8988T (cell line): ENCODE measurements at regions not wholly inside any gene's neighbourhood (a gene's known extent, or its start where the extent isn't known, plus 50 kb on each side); places are given as distances from the start of the nearest gene placed in this dataset.
A peak's percentile ranks its signal among the peaks of the same experiment; 100 is the strongest.

Source experiments
- DNase-seq: peaks from one replicate; pipeline ENCODE4 v3.0.0; 2011

GRCh38 chr1:25055324-25055780 lies 125.3 kb upstream of the RUNX3 start:
- no peak for DNase-seq

DNA sequence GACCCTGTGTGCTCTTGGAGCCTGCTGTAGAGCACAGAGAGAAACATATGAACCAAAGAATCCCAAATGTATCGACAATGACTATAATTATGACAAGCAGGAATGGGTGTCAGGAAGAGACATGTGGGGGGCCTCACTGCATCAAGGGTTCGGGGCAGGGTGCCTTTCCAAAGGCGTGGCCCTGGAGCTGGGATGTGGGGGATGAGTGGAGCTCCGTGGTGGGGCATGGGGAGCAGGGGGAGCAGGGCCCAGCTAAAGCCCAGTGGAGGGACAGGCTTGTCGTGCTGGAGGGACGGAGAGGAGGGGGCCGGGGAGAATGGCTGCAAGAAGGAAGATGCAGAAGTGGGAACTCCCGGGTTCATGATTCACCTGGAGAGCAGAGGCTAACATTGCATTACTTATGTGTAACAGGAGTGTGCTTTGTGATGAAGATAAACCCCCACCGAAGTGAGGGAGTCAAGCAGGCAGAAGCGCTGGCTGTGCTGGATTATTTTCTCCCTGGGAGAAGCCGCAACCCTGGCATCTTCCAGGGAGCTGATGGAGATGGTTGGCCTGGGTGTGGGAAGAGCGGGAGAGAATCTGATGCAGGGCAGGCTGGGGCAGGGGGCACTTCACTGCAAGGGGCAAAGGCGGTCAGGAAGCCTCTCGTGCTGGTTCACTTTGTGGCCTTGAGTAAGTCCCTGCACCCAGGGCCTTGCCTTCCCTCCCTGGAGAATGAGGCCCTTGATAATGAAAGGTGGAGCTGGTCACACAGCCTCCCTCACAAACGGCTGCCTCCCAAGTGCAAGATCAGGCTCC lies 124.6 kb upstream of the RUNX3 start:
- no peak for DNase-seq

DNA sequence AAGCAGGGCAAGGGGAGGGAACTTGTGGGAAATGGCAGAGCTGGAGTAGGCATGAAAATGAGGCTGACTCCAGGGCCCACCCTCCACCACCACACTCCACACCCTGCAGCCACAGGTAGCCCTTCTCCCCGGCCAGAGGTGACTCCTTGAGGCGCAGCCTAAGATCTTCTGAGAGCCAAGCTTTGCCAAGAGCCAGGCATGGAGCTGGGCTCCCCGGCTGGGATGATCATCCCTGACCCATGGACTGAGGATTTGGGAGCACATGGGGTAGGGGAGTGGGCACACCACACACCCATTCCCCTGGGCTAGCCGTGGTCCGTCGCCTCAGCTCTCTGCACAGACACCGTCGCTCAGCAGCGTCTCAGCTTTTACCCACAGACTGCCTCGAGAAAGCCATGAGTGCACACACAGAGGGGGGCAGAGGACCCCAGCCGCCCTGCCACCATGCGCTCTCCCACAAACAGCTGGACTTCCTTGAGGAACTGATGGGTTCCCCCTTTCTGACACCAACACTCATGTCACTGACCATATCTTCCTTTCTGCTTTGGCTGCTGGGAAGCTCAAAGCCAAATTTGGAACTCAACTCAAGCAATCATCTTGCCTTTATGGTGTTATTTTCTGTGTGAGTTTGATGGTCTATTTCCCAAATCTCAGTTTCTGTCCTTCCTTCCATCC lies 123.6 kb upstream of the RUNX3 start:
- no peak for DNase-seq

DNA sequence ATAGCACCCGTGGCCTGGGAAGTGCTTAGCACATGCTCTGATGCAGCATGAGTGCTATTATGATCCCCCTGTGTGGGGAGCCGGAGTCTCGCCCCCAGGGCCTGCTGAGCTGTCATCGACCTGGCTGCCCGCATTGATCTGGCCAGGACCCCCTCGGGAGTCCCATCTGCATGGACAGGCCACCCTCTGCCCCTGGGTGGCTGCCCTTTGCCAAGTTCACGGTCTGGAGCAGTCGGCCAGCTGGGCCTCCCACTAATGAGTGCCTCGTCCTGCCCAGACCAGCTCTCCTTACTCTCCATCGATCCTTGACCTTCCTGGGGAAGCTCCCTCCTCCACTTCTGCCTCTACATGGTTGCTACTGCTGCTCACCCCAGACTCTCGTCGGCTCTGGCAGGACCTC lies 121.8 kb upstream of the RUNX3 start:
- no peak for DNase-seq

DNA sequence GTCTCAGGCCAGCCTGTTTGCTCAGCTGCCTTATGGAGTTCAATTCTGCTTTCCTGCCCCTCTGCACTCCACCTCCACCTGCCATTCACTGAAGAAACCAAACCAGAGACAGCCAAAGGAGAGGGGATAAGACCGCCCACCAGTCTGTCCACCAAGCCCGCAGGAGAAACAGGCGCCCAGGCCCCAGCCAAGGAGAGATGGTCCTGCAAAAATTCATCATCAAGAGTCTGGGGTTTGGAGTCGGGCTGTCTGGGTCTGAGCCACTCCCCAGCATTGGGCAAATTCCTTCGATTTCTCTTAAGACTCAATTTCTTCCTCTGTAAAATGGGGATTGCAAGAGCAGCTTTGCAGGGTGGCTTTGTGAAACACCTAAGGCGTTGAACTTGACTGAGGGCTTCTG lies 121.4 kb upstream of the RUNX3 start:
- no peak for DNase-seq

- no peak for DNase-seq
Measured at GRCh38 chr1:25050165-25050564, 120.1 kb upstream of the RUNX3 start.

GRCh38 chr1:25049190-25049589 lies 119.1 kb upstream of the RUNX3 start:
- no peak for DNase-seq

DNA sequence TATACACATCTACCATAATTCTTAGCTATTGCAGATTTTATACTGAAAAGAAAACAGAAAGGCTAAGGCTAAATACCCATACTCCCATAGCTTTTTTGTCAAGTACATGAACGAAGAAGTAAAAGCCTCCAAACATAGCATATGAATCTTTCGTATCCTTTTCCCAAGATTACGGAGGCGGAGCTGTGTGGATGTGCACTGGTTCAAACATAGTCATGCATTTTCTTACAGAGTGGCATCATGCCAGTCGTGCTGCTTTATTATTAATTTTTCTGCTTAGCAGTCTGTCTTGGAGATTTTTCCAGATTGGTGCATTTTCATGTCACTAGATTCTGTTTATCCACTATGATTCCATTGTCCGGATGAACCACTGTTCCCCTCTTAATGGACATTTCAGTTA lies 118.7 kb upstream of the RUNX3 start:
- no peak for DNase-seq

DNA sequence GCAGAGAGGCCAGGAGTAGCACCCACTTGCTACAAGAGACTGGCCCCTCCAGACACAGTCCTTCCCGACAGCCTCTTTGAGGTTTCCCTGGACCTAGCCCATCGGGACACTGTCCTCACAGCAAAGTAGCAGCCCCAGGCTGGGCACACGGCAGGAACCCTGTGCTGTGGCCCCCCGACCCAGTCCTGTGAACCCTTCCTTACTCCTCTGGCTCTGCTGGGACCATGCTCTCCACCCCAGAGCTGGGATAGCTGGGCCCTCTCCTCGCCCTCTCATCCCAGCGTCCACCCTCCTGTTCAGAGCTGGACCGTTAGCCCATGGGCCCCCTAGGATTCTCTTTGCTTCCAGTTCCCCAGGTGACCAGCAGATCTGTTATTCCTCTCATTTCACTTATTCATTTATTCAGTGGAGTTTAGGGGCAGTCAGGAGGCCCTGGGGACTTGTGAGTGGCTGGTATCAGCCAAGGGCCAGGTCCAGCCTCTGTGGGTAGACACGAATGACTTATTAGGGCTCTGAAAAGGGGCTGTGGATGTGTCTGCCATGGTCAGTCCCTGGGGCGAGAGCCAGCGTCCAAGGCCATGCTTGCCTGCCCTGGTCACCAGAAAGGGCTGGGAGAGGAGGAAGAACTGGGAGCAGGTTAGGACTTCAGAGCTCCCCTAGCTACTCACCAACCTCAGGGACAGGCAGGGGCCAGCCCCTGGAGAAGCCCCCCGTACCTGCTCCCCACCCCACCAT lies 117.6 kb upstream of the RUNX3 start:
- DNase-seq, result no peak

GRCh38 chr1:25046194-25046532 lies 116.1 kb upstream of the RUNX3 start:
- no peak for DNase-seq

- DNase-seq, result no peak
Measured at GRCh38 chr1:25045480-25046193, 115.6 kb upstream of the RUNX3 start.

DNA sequence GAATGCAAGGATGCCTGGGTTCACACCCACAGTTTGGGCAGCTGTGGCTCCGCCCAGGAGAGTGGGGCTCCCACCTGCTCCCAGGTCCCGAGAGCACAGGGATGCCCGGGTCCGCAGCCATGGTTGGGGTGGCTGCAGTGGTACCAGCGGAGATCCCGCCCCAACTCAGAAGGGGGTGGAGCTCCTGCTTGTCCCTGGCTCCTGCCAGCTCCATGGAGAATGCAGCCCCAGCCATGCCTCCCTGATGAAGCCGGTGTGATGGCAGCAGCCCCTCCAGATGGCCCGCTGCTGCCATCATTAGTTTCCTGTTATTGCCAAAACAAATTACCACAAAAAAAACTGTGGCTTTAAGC lies 113.1 kb upstream of the RUNX3 start:
- no peak for DNase-seq

GRCh38 chr1:25042331-25043227 lies 112.5 kb upstream of the RUNX3 start:
- no peak for DNase-seq

DNA sequence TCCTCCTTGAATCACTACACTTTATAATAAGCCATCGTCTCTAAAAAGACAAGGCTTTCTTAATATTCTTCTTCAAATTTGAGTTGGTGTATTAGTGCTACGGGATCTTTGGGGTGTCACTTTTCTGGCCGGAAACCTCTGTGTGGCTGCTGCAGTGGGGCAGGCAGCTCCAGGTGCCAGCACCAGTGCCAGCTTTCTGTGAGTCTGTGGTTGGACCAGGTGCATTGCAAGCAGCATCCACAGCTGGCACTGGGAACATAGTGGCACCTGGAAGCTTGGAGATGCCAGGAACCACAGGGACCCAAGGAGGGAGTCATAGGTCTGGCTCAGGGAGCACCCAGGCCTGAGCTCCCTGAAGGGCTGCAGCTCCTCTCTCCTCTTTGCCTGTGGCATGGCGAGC lies 111.8 kb upstream of the RUNX3 start:
- no peak for DNase-seq

DNA sequence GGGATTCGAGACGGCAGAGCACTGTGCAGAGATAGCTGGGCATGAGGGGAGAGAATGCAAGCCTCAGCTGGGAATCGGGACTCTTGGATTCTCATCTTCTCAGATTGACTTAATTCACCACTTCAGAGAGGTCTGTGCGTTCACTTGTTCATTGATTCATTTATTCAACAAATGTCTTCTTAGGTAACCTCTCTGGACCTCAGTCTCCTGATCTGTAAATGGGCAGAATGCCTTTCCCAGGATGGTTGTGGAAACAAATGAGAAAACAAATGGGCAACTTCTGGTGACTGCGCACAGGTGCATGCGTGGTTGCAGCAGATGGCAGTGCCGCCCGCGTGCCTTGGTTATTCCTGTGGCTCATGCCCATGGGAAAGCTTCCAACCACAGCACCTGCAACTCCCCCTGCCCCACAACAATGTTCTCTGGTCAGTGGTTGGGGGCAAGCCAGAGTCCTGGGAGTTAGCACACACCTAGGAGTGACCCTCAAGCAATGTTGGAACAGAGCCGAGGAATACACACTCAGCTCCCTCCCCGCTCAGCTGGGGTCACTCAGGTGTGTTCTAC lies 110.1 kb upstream of the RUNX3 start:
- DNase-seq, result no peak

GRCh38 chr1:25039229-25039628 lies 109.2 kb upstream of the RUNX3 start:
- DNase-seq, result no peak

DNA sequence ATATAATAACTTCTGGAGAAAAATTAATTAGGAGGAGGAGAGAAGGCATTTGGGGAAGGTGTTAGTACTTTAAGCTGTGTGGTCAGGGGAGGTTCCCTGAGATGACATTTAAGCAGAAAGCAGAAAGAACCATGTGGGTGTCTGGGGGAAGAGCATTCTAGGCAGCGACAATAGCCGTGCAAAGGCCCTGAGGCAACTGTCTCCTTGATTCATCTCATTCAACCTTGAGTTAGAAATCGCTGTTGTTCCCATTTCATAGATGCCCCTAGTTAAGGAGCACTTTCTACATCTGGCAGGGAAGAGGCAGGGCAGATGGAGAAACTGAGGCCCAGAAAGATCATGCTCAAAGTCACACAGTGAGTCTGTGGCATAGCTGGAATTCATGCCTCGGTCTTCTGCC lies 108.6 kb upstream of the RUNX3 start:
- DNase-seq, result no peak

DNA sequence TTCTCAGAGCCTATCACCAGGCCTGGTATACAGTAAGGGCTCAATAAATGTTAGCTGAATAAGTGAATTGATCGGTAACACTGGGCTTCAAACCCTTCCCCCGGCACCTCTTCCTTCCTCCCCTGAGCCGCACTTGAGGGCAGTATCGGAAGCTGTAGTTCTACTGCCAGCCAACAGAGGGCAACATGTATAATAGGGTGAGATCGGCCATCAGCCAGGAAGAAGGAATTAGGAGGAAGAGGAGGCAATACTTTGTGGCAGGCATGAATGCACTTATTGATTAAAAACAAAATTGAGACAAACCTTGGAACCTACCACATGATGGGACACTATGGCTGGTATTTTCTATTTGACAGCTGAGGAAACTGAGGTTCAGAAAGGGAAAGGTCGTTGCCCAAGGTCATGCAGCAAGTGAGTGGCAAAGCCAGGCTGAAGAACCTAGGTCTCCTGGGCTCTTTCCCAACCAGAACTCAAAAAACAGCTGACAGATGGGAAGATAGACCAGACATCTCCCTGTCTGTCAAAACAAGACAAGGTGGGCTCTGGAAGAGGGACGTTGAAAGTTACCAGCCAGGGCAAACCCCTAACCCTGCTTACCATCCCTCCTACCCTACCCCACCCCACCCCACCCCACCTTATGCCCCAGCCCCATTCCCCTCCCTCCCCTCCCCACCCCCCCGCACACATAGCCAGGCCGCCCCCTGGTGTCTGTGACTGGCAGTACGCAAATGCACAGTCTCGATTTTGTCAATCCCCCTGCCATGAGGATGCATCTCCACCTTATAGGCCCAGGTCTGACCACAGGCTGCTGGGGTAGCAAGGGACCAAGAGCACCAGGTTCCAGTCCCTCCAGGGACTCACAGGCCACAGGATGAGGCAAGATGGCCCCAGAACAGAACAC lies 107.3 kb upstream of the RUNX3 start:
- peak; percentile 52 for DNase-seq

GRCh38 chr1:25036117-25036546 lies 106.1 kb upstream of the RUNX3 start:
- no peak for DNase-seq

- no peak for DNase-seq
Measured at GRCh38 chr1:25035523-25036116, 105.5 kb upstream of the RUNX3 start.
